Nephron progenitor cell (in vitro differentiated cells): ENCODE measurements at regions not wholly inside any gene's neighbourhood (a gene's known extent, or its start where the extent isn't known, plus 50 kb on each side); places are given as distances from the start of the nearest gene placed in this dataset.

Source experiments
- DNase-seq: peaks from one replicate; pipeline ENCODE4 v3.0.0; 2021
- H3K27ac Mint-ChIP-seq: 2 replicates; pipeline ENCODE4 v1.8.0; 2021; ENCODE audit warnings: mild to moderate bottlenecking, moderate library complexity, mixed read lengths
- H3K27me3 Mint-ChIP-seq: 2 replicates; pipeline ENCODE4 v1.8.0; 2021; ENCODE audit warnings: mild to moderate bottlenecking, low read depth, mixed read lengths; ENCODE audit not compliant: poor library complexity
- H3K36me3 Mint-ChIP-seq: 2 replicates; pipeline ENCODE4 v1.8.0; 2021; ENCODE audit warnings: low read depth, mixed read lengths
- H3K4me1 Mint-ChIP-seq: 2 replicates; pipeline ENCODE4 v1.8.0; 2021; ENCODE audit warnings: mixed read lengths
- H3K4me3 Mint-ChIP-seq: 2 replicates; pipeline ENCODE4 v1.8.0; 2021; ENCODE audit warnings: mild to moderate bottlenecking, moderate library complexity, mixed read lengths
- H3K9me3 Mint-ChIP-seq: 2 replicates; pipeline ENCODE4 v1.8.0; 2021; ENCODE audit warnings: mild to moderate bottlenecking, moderate library complexity, mixed read lengths
- TF ChIP-seq, protein P1 (sequence below): fragments of 200-600 bp; sonication (generic); IDR thresholded peaks from 2 replicates; pipeline ENCODE4 v1.5.0; 2021; ENCODE audit warnings: antibody characterized with exemption

DNA sequence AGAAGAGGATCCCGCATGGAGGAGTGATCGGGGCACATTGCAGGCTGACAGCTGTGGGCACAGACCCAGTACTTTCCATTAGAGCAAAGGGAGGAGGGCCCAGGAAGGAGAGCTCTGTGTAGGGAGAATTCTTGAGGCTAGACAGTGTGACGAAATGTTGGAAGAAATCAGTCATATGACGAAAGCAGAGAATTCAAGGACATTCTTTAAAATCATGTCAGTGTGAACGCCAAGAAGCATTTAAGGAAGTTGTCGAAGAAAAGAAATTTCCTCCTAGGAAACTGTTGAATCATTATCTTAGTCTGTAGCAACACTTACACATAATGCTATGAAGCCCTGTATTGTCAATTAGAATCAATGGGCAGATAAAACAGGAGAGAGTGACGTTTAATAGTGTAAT is 191.3 kb upstream of the ADARB2 start:
- H3K9me3 Mint-ChIP-seq, result no peaks in the 10 kb centered on the region
- H3K27me3 Mint-ChIP-seq, result peaks cover 30% of the 10 kb centered on the region
- no peak for DNase-seq

DNA sequence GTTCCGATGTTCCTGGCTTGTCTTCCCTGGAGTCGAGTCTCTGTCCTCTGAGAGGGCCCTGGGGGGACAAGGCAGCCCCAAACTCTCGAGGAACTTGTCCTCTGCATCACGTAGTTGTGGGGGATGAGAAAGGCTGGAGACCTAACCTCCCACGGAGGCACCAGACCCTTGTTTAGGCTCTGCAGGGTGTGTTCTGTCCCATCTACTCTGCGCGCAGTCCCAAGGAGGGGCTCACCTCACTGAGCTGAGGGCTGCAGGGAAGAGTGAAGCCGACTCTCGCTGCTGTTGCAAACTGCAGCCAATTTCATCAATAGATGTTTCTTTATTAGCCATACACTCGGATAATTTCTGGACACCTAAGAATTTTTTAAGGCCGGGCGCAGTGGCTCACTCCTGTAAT is 186.7 kb upstream of the ADARB2 start:
- H3K9me3 Mint-ChIP-seq, result no peaks in the 10 kb centered on the region
- H3K27ac Mint-ChIP-seq, result no peak overlapping the region
- no peaks in the 10 kb centered on the region for H3K4me1 Mint-ChIP-seq
- TF ChIP-seq, protein P1, sequence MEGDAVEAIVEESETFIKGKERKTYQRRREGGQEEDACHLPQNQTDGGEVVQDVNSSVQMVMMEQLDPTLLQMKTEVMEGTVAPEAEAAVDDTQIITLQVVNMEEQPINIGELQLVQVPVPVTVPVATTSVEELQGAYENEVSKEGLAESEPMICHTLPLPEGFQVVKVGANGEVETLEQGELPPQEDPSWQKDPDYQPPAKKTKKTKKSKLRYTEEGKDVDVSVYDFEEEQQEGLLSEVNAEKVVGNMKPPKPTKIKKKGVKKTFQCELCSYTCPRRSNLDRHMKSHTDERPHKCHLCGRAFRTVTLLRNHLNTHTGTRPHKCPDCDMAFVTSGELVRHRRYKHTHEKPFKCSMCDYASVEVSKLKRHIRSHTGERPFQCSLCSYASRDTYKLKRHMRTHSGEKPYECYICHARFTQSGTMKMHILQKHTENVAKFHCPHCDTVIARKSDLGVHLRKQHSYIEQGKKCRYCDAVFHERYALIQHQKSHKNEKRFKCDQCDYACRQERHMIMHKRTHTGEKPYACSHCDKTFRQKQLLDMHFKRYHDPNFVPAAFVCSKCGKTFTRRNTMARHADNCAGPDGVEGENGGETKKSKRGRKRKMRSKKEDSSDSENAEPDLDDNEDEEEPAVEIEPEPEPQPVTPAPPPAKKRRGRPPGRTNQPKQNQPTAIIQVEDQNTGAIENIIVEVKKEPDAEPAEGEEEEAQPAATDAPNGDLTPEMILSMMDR, result no peak
- H3K27me3 Mint-ChIP-seq, result peaks cover 19% of the 10 kb centered on the region
- no peak overlapping the region for H3K4me3 Mint-ChIP-seq
- DNase-seq, result no peak
- H3K36me3 Mint-ChIP-seq, result no peaks in the 10 kb centered on the region

More for the DNA sequence above, 191.3 kb upstream of the ADARB2 start:
- H3K27ac Mint-ChIP-seq, result no peak overlapping the region
- no peak overlapping the region for H3K4me3 Mint-ChIP-seq
- H3K36me3 Mint-ChIP-seq, result no peaks in the 10 kb centered on the region
- H3K4me1 Mint-ChIP-seq, result no peaks in the 10 kb centered on the region
- TF ChIP-seq, protein P1, result no peak

DNA sequence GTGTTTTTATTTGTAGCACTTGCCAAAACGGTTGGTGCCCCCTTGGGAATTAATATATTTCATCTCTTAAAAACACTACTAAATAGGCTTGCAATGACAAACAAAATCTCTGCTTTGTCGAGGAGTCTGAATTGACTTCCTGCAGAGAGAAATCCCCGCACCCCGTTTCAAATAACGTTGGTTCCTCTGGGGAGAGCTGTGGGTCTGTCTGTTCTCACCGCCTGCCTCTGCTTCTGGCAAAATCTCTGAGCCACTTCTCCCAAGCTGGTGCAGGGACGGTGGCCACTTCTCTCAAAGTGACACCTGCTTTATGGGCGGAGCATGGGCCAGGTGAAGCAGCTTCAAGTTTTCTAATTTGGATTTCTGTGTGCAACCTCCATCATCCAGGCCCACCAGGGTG is 186.3 kb upstream of the ADARB2 start:
- Mint-ChIP-seq H3K27ac (no peak overlapping the region), H3K4me3 (no peak overlapping the region), H3K4me1 (no peaks in the 10 kb centered on the region), H3K27me3 (peaks cover 15% of the 10 kb centered on the region), H3K9me3 (no peaks in the 10 kb centered on the region), H3K36me3 (no peaks in the 10 kb centered on the region)
- TF ChIP-seq, protein P1, result no peak
- DNase-seq, result no peak

DNA sequence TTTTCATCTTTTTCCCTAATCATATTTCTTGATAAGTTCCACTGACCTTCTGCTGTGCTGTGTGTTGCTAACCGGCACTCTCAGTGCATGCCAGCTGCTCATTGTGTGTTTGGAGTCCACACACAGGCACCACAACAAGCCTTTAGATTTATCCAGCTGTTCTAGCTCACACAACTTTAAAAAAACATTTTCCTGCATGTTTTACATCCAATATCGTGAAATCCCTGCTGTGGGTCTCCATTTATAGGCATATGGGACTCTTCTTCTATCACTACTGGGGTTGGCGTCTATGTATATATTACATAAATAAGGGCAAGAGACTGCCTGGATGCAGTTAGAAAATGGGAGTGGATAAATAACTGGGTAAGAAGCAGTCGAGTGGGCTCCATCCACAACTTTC is 183.6 kb upstream of the ADARB2 start:
- H3K9me3 Mint-ChIP-seq, result no peaks in the 10 kb centered on the region
- no peaks in the 10 kb centered on the region for H3K36me3 Mint-ChIP-seq

DNA sequence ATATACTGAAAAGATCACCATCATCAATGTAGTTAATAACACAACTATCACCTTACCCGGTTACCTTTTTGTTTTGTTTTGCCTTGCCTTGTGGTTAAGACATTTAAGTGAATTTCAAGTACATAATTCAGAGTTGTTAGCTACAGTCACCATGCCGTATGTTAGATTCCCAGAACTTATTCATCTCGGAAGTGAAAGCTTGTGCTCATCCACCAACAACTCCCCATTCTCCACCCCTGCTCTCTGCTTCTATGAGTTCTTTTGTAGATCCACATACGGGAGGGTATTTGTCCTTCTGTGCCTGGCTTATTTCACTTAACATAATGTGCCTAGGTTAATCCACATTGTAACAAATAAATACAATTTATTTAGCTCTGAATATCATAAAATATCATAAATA is 182.8 kb upstream of the ADARB2 start:
- Mint-ChIP-seq H3K4me1 (no peaks in the 10 kb centered on the region), H3K27ac (no peak overlapping the region), H3K27me3 (peaks cover 10% of the 10 kb centered on the region), H3K4me3 (no peak overlapping the region), H3K9me3 (no peaks in the 10 kb centered on the region), H3K36me3 (no peaks in the 10 kb centered on the region)
- DNase-seq, result no peak
- TF ChIP-seq, protein P1, result no peak

More for the DNA sequence above, 183.6 kb upstream of the ADARB2 start:
- H3K4me1 Mint-ChIP-seq, result no peaks in the 10 kb centered on the region
- H3K27me3 Mint-ChIP-seq, result peaks cover 10% of the 10 kb centered on the region
- TF ChIP-seq, protein P1, result no peak
- no peak overlapping the region for H3K4me3 Mint-ChIP-seq
- H3K27ac Mint-ChIP-seq, result no peak overlapping the region
- DNase-seq, result no peak

DNA sequence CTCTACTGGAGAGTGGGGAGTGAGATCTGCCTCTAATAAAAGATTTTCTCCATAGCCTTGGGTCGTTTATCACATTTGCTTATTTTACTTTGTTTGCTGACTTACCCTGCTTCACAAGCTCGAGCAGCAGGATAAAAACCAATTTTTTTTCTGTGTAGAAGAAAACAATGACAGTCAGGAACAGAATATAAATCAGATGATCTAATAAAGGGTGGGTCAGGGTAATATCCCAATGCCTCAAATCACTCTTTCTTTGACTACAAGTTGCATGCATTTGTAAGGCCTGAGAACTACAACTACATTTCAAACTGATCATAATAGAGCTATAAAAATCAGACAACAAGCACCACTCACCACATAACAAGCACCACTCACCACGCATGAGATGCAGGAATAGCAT is 174.4 kb upstream of the ADARB2 start:
- no peaks in the 10 kb centered on the region for H3K9me3 Mint-ChIP-seq
- no peaks in the 10 kb centered on the region for H3K4me1 Mint-ChIP-seq
- H3K27ac Mint-ChIP-seq, result no peak overlapping the region
- no peaks in the 10 kb centered on the region for H3K27me3 Mint-ChIP-seq
- H3K4me3 Mint-ChIP-seq, result no peak overlapping the region
- DNase-seq, result no peak
- TF ChIP-seq, protein P1, result no peak
- H3K36me3 Mint-ChIP-seq, result no peaks in the 10 kb centered on the region
